ENCODE measurements at regions not wholly inside any gene's neighbourhood (a gene's known extent, or its start where the extent isn't known, plus 50 kb on each side); places are given as distances from the start of the nearest gene placed in this dataset.
"Not testable (repeated sequence)": the region's sequence is repeated elsewhere in the genome, so short reads cannot be mapped to it uniquely, and the experiment has no call there.

DNA sequence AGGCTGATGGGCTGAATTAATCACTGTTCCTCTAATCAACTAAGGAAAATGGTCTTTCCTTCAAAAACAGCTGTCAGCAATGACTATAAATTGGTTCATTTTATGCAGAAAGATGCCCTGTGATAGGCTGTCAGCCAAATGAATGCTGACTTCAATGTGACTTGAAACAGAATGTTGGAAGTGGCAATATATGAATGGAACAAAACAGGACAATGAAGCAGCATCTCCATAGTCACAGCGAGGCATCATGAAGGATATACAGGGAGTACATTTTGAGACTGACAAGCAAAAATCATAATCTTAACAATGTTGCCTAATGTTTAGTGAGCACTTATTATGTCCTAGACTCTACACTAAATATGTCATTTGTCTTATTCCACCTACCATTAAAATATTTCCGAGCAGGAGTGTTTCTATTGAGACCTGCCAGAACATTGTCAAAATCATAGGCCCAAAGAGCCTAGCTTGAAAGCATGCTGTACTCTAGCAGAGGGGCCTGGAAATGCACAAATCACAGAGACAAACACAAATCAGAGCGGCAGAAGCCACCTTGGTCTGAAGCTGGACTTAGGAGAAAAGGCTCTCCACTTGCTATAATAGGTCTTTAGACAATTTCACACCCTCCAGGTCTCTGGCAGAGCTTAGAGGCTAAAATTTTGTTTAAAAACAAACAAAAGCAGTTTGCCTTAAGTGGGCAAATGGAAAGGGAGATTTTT lies 63.3 kb downstream of the FAM50B start:
- H3K27me3 Mint-ChIP-seq (ENCODE audit: insufficient read depth), result no peaks in the 10 kb centered on the region
- H3K4me3 Mint-ChIP-seq, result peak overlapping the region; percentile 78
- peaks cover 60% of the 10 kb centered on the region for H3K4me1 Mint-ChIP-seq (ENCODE audit: low read depth)
- TF ChIP-seq CTCF (IDR thresholded peaks at IDR 0.05), result no peak
- peaks cover 18% of the 10 kb centered on the region for H3K36me3 Mint-ChIP-seq (ENCODE audit: low read depth)
- peak overlapping the region; percentile 78 for H3K27ac Mint-ChIP-seq
- DNase-seq, result no peak
- no peaks in the 10 kb centered on the region for H3K9me3 Mint-ChIP-seq

GRCh38 chr6:3913077-3913957 lies 64.1 kb downstream of the FAM50B start:
- H3K4me3 Mint-ChIP-seq, result peak overlapping the region; percentile 78
- H3K36me3 Mint-ChIP-seq (ENCODE audit: low read depth), result peaks cover 20% of the 10 kb centered on the region
- peak; percentile 95 for DNase-seq
- peak overlapping the region; percentile 78 for H3K27ac Mint-ChIP-seq
- no peaks in the 10 kb centered on the region for H3K9me3 Mint-ChIP-seq
- H3K27me3 Mint-ChIP-seq (ENCODE audit: insufficient read depth), result no peaks in the 10 kb centered on the region
- peaks cover 61% of the 10 kb centered on the region for H3K4me1 Mint-ChIP-seq (ENCODE audit: low read depth)
- TF ChIP-seq CTCF (IDR thresholded peaks at IDR 0.05), result no peak

- no peaks in the 10 kb centered on the region for H3K27me3 Mint-ChIP-seq (ENCODE audit: insufficient read depth)
- no peak for DNase-seq
- no peak overlapping the region for H3K4me3 Mint-ChIP-seq
- H3K36me3 Mint-ChIP-seq (ENCODE audit: low read depth), result peaks cover 20% of the 10 kb centered on the region
- peaks cover 67% of the 10 kb centered on the region for H3K4me1 Mint-ChIP-seq (ENCODE audit: low read depth)
- no peaks in the 10 kb centered on the region for H3K9me3 Mint-ChIP-seq
- H3K27ac Mint-ChIP-seq, result no peak overlapping the region
- no peak for TF ChIP-seq CTCF (IDR thresholded peaks at IDR 0.05)
Observed at GRCh38 chr6:3913958-3914337, 64.8 kb downstream of the FAM50B start.

DNA sequence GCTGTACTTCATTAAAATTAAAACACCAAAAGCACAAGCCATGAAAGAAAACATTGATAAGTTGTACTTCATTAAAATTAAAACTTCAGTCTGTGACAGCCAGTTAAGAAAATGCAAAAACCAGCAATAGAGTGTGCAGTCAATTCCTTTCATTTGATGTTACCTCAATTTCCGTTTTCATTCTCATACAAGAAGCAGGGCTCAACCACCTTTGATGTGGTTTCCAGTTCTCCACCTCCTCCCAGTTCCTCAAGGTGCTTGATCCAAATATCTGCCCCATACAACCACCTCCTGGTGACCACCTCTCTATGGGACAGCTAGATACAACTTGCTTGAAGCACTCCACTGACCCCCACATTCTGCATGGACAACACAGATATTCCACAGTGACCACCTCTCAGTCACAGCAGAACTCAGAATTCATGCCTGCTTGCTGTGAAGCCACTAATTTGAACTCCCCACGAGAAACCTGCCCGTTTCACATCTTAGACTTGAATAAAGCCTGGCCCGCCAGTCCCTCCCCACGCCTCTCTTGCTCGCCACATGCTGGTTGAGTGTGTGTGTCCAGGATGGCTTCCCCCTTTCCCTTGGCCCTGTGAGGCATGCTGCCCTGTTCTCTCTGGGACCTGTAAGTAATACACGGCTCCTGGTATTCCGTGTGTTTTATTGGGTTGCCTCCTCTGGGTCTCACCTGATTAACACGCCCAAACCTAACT lies 66.1 kb downstream of the FAM50B start:
- no peak for TF ChIP-seq CTCF (IDR thresholded peaks at IDR 0.05)
- no peak overlapping the region for H3K27ac Mint-ChIP-seq
- H3K27me3 Mint-ChIP-seq (ENCODE audit: insufficient read depth), result no peaks in the 10 kb centered on the region
- DNase-seq, result no peak
- no peak overlapping the region for H3K4me3 Mint-ChIP-seq
- no peaks in the 10 kb centered on the region for H3K9me3 Mint-ChIP-seq
- peaks cover 71% of the 10 kb centered on the region for H3K4me1 Mint-ChIP-seq (ENCODE audit: low read depth)
- peaks cover 20% of the 10 kb centered on the region for H3K36me3 Mint-ChIP-seq (ENCODE audit: low read depth)

DNA sequence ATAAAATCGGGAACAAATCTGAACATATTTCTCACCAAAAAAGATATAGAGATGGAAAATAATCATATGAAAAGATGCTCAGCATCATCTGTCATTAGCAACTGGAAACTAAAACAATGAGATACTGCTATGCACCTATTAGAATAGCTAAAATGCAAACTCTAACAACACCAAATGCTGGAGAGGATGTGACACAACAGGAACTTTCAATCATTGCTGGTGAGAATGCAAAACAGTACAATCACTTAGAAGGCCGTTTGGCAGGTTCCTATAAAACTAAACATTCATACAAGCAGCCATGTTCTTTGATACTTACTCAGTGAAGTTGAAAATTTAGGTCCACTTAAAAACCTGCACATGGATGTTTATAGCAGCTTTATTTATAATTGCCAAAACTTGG lies 67.0 kb downstream of the FAM50B start:
- Mint-ChIP-seq H3K9me3 (no peaks in the 10 kb centered on the region), H3K27ac (no peak overlapping the region), H3K36me3 (ENCODE audit: low read depth) (peaks cover 20% of the 10 kb centered on the region), H3K4me3 (no peak overlapping the region), H3K4me1 (ENCODE audit: low read depth) (peaks cover 61% of the 10 kb centered on the region), H3K27me3 (ENCODE audit: insufficient read depth) (no peaks in the 10 kb centered on the region)
- no peak for DNase-seq
- no peak for TF ChIP-seq CTCF (IDR thresholded peaks at IDR 0.05)

DNA sequence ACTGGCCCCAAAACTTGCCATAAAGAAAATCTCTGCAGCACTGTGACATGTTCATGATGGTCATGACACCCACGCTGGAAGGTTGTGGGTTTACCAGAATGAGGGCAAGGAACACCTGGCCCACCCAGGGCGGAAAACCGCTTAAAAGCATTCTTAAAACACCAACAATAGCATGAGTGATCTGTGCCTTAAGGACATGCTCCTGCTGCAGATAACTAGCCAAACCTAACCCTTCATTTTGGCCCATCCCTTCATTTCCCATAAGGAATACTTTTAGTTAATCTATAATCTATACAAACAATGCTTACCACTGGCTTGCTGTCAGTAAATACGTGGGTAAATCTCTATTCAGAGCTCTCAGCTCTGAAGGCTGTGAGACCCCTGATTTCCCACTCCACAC lies 67.6 kb downstream of the FAM50B start:
- H3K4me3 Mint-ChIP-seq; DNase-seq; H3K27ac Mint-ChIP-seq; H3K27me3 Mint-ChIP-seq (ENCODE audit: insufficient read depth); H3K9me3 Mint-ChIP-seq: not testable (repeated sequence)
- Mint-ChIP-seq H3K36me3 (ENCODE audit: low read depth) (peaks cover 20% of the 10 kb centered on the region), H3K4me1 (ENCODE audit: low read depth) (peaks cover 56% of the 10 kb centered on the region)

All from HFFc6 (cell line).